Activated B cell treated with CpG ODN at 0.5 μM for 24 hours (primary cell): ENCODE measurements at regions not wholly inside any gene's neighbourhood (a gene's known extent, or its start where the extent isn't known, plus 50 kb on each side); places are given as distances from the start of the nearest gene placed in this dataset.
"Not testable (repeated sequence)": the region's sequence is repeated elsewhere in the genome, so short reads cannot be mapped to it uniquely, and the experiment has no call there.

Source experiments
- ATAC-seq: fragments of 200-7000 bp; cut with Tn5 transposase; one replicate; pipeline ENCODE4 v1.10.0; 2021; ENCODE audit warnings: low read depth, mild to moderate bottlenecking, moderate library complexity
- CTCF ChIA-PET: fragments of 350-600 bp; sonication (Branson Sonifier 250); formaldehyde crosslinking; loops from one replicate; lab custom pipeline; 2021; ENCODE audit warnings: antibody characterized with exemption; lab: Charles Lee
- POLR2A ChIA-PET: fragments of 350-600 bp; sonication (Branson Sonifier 250); formaldehyde crosslinking; loops from one replicate; lab custom pipeline; 2021; ENCODE audit warnings: antibody characterized with exemption; lab: Charles Lee
- DNase-seq: peaks from one replicate; pipeline ENCODE4 v3.0.0; 2022
- H3K27ac Mint-ChIP-seq: one replicate; pipeline ENCODE4 v1.8.0; 2020; ENCODE audit warnings: mixed read lengths
- H3K27me3 Mint-ChIP-seq: one replicate; pipeline ENCODE4 v1.8.0; 2021; ENCODE audit warnings: mixed read lengths
- H3K36me3 Mint-ChIP-seq: one replicate; pipeline ENCODE4 v1.8.0; 2021; ENCODE audit warnings: low read depth, mixed read lengths
- H3K4me1 Mint-ChIP-seq: one replicate; pipeline ENCODE4 v1.8.0; 2021; ENCODE audit warnings: mixed read lengths
- H3K4me3 Mint-ChIP-seq: one replicate; pipeline ENCODE4 v1.8.0; 2020; ENCODE audit warnings: mild to moderate bottlenecking, mixed read lengths
- H3K9me3 Mint-ChIP-seq: one replicate; pipeline ENCODE4 v1.8.0; 2020; ENCODE audit warnings: mixed read lengths
- intact Hi-C: fragments of 100-400 bp; cut with micrococcal nuclease; formaldehyde crosslinking; loops from one replicate; pipeline ENCODE4 v1.15.1; 2024
- TF ChIP-seq, protein P1 (sequence below): fragments of 200-600 bp; IDR thresholded peaks from one replicate; pipeline ENCODE4 v1.8.0; 2022; ENCODE audit warnings: antibody characterized with exemption, mild to moderate bottlenecking

DNA sequence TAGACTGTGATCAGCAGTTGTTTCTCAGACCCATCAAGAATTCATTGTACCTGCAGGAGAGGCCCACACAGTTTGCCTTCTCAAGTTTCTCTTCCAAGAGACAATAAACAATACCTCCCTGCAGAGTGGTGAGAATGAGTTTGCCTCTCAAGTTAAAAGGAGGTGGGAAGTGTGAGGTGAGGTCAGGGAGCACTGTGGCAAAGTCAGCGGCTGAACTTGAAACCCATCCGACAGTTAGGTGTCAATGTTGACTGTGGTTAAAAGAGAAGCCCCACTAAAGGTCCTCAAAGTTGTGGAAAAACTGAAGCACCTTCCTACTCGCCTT is 72.9 kb upstream of the TSC22D1 start:
- DNase-seq (no peak), ATAC-seq (no peak)
- Mint-ChIP-seq H3K36me3 (no peaks in the 10 kb centered on the region), H3K27ac (no peak overlapping the region), H3K4me1 (no peaks in the 10 kb centered on the region), H3K4me3 (no peak overlapping the region), H3K27me3 (peaks cover 14% of the 10 kb centered on the region), H3K9me3 (no peaks in the 10 kb centered on the region)
- ChIA-PET CTCF (interaction anchor here (1.8 kb wide), 1 partner anchor 166 kb away, joined by 4 read pairs; no protein-coding TSS in a partner anchor), POLR2A (no interaction called here)
- intact Hi-C loops: no loop called here
- TF ChIP-seq, protein P1, sequence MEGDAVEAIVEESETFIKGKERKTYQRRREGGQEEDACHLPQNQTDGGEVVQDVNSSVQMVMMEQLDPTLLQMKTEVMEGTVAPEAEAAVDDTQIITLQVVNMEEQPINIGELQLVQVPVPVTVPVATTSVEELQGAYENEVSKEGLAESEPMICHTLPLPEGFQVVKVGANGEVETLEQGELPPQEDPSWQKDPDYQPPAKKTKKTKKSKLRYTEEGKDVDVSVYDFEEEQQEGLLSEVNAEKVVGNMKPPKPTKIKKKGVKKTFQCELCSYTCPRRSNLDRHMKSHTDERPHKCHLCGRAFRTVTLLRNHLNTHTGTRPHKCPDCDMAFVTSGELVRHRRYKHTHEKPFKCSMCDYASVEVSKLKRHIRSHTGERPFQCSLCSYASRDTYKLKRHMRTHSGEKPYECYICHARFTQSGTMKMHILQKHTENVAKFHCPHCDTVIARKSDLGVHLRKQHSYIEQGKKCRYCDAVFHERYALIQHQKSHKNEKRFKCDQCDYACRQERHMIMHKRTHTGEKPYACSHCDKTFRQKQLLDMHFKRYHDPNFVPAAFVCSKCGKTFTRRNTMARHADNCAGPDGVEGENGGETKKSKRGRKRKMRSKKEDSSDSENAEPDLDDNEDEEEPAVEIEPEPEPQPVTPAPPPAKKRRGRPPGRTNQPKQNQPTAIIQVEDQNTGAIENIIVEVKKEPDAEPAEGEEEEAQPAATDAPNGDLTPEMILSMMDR: no peak

DNA sequence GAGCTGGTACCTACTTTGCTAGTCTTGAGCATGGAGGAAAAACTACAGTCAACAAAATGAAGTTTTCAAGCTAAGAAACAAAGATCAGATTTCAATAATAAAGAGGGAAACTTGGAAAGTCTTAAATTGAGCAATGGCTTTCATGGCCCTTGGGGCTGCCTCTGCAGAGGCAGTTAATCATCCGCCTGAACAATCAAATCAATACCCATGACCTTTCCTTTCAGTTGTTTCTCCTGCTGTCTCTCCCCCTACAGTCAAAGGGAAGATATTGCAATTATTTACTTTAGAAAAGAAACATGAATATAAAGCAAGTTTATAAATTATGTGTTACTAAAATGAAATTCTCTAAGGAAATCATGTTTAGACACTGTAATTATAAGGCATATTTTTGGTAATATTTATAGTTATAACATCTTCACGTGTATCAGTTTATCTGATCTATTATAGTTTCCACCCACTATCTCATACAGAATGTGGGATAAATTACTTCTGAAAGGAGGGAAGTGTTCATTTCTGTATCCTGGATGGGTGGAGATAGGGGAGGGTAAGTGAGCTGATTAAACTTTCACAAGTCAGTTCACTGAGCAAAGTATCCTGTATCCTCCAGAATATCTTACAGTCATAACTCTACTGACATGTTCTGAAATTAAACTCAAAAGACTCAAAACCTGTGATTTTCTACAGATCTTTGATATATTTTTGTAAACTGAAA is 72.4 kb upstream of the TSC22D1 start:
- Mint-ChIP-seq H3K27me3 (peaks cover 14% of the 10 kb centered on the region), H3K4me1 (no peaks in the 10 kb centered on the region), H3K9me3 (no peaks in the 10 kb centered on the region), H3K4me3 (no peak overlapping the region), H3K36me3 (no peaks in the 10 kb centered on the region), H3K27ac (no peak overlapping the region)
- no peak for DNase-seq
- ATAC-seq: no peak
- ChIA-PET CTCF (interaction anchor here (1.1 to 1.8 kb wide), 2 partner anchors 164 to 166 kb away, joined by 3 to 4 read pairs; no protein-coding TSS in a partner anchor), POLR2A (no interaction called here)
- TF ChIP-seq, protein P1: no peak
- intact Hi-C loops: loop anchor here (1.0 kb wide), 1 partner anchor 165 kb away; no protein-coding TSS in a partner anchor

DNA sequence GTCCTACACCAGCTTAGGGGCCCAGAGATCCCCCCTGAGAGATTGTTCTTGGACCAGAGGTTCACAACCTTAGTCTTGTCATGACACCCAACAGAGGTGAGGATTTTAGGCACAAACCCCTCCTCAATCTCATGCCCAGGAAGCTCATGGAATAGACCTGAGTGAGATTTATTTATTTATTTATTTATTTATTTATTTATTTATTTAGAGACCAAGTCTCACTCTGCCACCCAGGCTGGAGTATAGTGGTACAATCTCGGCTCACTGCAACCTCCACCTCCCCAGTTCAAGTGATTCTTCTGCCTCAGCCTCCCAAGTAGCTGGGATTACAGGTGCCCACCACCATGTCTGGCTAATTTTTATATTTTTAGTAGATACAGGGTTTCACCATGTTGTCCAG is 71.4 kb upstream of the TSC22D1 start:
- CTCF ChIA-PET: interaction anchor here (1.1 to 1.8 kb wide), 3 partner anchors 16 to 165 kb away, joined by 3 to 4 read pairs (median 3); no protein-coding TSS in a partner anchor
- H3K4me1 Mint-ChIP-seq, H3K9me3 Mint-ChIP-seq, ATAC-seq, POLR2A ChIA-PET, H3K27ac Mint-ChIP-seq, H3K4me3 Mint-ChIP-seq, H3K36me3 Mint-ChIP-seq, intact Hi-C loops, DNase-seq: not testable (repeated sequence)
- peaks cover 14% of the 10 kb centered on the region for H3K27me3 Mint-ChIP-seq

DNA sequence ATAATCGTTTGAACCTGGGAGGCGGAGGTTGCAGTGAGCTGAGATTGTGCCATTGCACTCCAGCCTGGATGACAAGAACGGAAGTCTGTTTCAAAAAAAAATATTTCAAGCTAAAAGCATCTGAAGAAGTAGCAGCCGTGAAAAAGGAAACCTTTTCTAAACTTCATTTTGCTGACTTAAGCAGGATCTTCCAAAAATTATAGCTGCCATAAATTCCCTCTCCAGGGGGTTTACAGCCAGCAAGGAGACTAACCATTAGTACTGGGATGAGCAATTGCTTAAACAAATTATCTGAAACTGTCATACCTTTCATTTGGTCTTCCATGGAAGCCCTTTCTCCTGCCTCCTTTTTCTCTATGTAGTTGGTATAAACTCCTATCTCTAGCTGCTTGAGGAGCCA is 69.9 kb upstream of the TSC22D1 start:
- intact Hi-C loops: no loop called here
- ChIA-PET POLR2A (no interaction called here), CTCF (no interaction called here)
- no peak for ATAC-seq
- no peaks in the 10 kb centered on the region for H3K4me1 Mint-ChIP-seq
- TF ChIP-seq, protein P1: no peak
- H3K27ac Mint-ChIP-seq: no peak overlapping the region
- H3K27me3 Mint-ChIP-seq: peaks cover 10% of the 10 kb centered on the region
- H3K9me3 Mint-ChIP-seq: no peaks in the 10 kb centered on the region
- no peak for DNase-seq
- no peaks in the 10 kb centered on the region for H3K36me3 Mint-ChIP-seq
- no peak overlapping the region for H3K4me3 Mint-ChIP-seq

DNA sequence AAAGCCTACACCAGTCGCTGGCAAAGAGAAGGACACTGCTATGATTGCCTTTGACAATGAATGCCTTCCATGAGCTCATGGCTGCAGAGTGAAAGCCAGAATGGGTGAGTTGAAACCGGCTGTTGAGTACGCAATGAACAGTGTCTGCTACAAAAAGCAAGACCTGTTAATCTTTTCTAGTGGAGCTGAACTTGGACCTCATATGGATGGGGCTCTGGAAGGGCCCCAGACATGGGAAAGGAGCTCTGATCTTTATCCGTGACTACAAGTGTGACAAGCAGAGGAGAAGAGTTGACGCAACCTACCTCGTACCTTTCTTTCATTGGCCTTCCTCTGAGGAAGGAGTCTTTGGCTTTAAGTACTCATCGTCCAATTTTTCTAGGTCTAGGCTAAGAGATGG is 67.1 kb upstream of the TSC22D1 start:
- Mint-ChIP-seq H3K9me3 (no peaks in the 10 kb centered on the region), H3K27ac (no peak overlapping the region), H3K27me3 (peaks cover 3% of the 10 kb centered on the region), H3K4me3 (no peak overlapping the region), H3K36me3 (no peaks in the 10 kb centered on the region), H3K4me1 (no peaks in the 10 kb centered on the region)
- DNase-seq (no peak), ATAC-seq (no peak)
- CTCF ChIA-PET: no interaction called here
- POLR2A ChIA-PET: no interaction called here
- TF ChIP-seq, protein P1: no peak
- intact Hi-C loops: no loop called here
